ELF-1 (cell line): ENCODE measurements at regions not wholly inside any gene's neighbourhood (a gene's known extent, or its start where the extent isn't known, plus 50 kb on each side); places are given as distances from the start of the nearest gene placed in this dataset.
A peak's percentile ranks its signal among the peaks of the same experiment; 100 is the strongest.
"Not testable (repeated sequence)": the region's sequence is repeated elsewhere in the genome, so short reads cannot be mapped to it uniquely, and the experiment has no call there.

Experiments used
- DNase-seq: peaks from one replicate; pipeline ENCODE4 v3.0.0-alpha.2; 2016; ENCODE audit warnings: low read depth, low spot score

DNA sequence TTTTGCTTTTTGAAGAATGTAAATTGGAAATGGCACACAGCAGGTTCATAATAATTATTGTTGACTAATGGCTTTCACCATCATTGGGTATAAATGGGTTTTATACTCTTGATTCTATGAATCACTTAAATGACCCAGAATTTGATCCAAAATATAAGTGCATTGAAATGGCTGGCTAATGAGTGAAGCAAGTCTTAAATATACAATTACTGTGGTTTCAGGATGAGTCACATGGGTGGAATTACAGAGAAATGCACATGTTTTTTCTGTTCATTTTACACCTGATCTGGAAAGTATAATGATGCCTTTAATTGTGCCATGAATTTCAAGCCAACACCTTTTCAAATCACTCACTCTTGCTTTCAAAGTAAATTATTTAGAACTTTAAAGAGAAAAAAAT lies 380.8 kb upstream of the CD180 start:
- no peak for DNase-seq

DNA sequence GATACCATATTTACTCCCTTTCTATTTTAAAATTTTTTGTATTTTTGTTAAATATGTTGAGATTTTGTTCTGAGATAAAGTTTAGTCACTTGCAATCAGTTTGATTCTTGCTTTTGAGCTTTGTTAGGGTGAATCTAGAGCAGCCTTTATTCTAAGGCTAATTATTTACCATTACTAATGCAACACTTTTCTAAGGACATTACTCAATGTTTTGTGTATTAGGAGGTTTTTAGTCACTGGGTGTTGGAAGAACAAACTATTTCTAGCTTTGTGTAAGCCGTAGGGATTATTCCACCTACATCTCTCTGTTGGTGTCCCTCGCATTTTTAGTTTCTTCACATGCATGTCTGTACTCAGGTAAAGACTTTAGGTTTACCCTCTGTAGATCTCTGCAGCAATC lies 379.5 kb upstream of the CD180 start:
- DNase-seq = no peak

DNA sequence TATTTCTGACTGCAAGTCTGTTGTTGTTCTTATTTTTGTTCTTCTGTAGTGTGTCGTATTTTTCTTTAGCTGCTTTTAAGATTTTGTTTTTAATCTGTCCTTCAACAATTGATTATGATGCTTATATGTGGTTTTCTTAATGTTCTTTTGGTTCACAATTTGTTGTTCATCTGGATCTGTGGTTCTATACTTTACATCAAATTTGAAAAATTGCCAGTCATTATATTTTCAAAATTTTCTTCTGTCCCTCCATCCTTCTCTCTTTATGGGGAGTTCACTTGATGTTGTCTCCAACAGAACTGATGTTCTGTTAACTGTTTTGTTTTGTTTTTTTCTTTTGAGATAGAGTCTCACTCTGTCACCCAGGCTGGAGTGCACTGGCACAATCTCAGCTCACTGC lies 378.5 kb upstream of the CD180 start:
- DNase-seq = no peak

GRCh38 chr5:67561151-67561932 lies 364.7 kb upstream of the CD180 start:
- no peak for DNase-seq

GRCh38 chr5:67552773-67553172 lies 356.2 kb upstream of the CD180 start:
- peak; percentile 73 for DNase-seq

GRCh38 chr5:67549947-67550346 lies 353.3 kb upstream of the CD180 start:
- no peak for DNase-seq

DNA sequence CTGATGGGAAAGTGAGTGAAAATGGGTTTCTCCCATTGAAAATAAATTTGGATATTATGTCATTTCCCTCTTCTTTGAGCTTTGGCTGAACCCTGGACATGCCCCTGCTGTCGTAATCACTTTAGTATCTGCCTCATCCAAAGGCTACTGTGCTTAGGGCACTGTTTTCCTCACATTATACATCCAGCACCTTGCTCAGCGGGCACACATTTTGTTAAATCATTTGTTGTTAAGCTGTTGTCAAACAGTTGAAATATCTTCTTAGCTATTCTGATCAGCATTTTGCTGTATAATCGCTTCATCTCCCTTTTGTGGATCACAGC lies 352.7 kb upstream of the CD180 start:
- DNase-seq = no peak

- no peak for DNase-seq
Observed at GRCh38 chr5:67548520-67549295, 352.1 kb upstream of the CD180 start.

DNA sequence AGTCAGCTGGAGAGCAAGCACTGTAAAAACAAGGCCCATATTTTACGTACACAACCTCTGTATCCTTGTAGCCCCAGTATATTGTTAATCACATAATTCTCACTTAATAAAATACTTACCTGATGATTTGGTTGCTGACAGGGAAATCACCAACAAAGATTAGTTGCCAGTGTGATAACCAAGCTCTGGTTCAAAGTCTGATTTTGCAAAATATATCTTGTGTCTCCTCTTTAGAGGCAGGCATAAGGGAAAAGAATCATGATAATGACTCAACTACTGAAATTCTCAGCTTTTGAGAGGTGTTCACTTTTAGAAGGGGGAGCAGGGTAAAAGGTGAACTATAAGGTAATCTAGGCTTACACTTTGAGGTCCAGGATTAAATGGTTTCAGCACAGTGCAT lies 351.1 kb upstream of the CD180 start:
- no peak for DNase-seq

- not testable (repeated sequence) for DNase-seq
Observed at GRCh38 chr5:67544942-67545341, 348.3 kb upstream of the CD180 start.

- DNase-seq = no peak
Observed at GRCh38 chr5:67543720-67544270, 347.2 kb upstream of the CD180 start.

DNA sequence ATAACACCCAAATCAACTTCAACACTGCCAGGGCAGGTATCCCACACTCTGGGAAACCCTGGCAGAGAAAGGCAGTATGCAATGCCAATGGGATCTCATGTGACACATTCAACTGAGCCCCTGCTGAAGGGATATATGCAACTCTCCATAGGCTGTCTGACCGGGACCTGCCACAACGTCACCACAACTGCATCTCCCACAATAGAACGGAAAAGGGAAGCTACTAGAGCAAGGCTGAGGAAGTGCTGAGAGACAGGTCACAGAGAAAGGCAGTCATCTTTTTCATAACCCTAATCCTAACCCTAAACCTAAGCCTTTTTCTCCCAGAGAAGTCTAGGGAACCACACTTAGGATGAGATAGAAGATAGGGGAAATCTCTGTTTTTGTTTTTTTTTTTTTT lies 345.9 kb upstream of the CD180 start:
- DNase-seq = no peak

DNA sequence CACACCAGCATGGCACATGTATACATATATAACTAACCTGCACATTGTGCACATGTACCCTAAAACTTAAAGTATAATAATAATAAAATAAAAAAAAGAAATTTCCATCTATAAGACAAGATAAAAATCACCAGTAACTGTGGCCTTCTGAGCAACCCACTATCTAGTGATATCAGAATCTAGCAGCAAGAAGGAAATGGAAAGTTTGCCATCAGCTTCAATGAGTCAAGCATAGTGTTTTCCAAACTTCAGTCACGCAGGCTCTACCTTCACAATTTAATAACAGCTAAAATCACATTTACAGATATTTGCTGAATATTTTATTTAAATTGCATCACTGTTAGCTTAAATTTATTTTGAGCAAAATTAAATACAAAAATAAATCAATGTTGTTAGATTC lies 345.3 kb upstream of the CD180 start:
- DNase-seq = no peak

GRCh38 chr5:67538855-67539506 lies 342.4 kb upstream of the CD180 start:
- DNase-seq = no peak

- no peak for DNase-seq
Observed at GRCh38 chr5:67537439-67538148, 341.0 kb upstream of the CD180 start.

- no peak for DNase-seq
Observed at GRCh38 chr5:67536866-67537265, 340.3 kb upstream of the CD180 start.

GRCh38 chr5:67530609-67531255 lies 334.1 kb upstream of the CD180 start:
- no peak for DNase-seq

- no peak for DNase-seq
Observed at GRCh38 chr5:67528953-67529352, 332.4 kb upstream of the CD180 start.

- no peak for DNase-seq
Observed at GRCh38 chr5:67526793-67527192, 330.2 kb upstream of the CD180 start.

DNA sequence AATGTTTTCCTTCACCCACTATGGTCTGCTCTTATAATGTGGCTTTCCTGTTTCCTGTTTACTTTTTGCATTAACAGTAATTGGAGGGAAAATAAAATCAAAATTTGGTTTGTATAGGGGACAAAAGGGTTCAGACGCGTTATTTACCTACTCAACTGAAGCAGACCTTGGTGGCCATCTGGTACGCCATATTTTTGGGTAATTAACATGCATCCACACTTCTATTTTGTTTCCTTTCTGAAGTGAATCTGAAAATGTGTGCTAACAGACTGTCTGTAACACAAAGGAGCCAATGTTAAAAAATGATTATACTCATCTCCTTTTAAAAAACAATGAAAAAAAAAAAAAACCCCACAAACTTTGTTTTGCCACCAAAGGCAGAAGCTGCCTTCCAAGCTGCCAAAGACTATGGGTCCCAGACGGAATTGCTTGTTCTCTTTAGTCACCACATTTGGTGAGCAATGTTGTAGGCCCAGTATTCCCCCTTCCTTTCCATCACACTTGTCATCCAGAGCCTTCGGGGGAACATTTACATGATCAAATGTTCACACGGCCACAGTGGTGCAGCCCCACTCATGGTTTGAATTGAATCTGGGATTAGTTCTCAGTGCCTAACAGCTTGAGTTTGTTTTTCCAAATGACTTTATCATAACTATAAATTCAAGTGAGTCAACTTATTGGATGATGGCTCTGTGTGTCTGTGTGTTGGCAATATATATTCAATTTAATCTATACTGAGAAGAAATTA lies 323.7 kb upstream of the CD180 start:
- DNase-seq = no peak

- no peak for DNase-seq
Observed at GRCh38 chr5:67518227-67518626, 321.6 kb upstream of the CD180 start.
